GM12873 (cell line): ENCODE measurements at regions not wholly inside any gene's neighbourhood (a gene's known extent, or its start where the extent isn't known, plus 50 kb on each side); places are given as distances from the start of the nearest gene placed in this dataset.

ENCODE experiments used
- TF ChIP-seq, protein P1 (sequence below): IDR thresholded peaks from 2 replicates; pipeline ENCODE4 v1.5.1; 2012; ENCODE audit warnings: low read depth, mild to moderate bottlenecking, moderate library complexity, low read length, control low read depth; ENCODE audit not compliant: insufficient read depth; ENCODE audit errors: missing control alignments

DNA sequence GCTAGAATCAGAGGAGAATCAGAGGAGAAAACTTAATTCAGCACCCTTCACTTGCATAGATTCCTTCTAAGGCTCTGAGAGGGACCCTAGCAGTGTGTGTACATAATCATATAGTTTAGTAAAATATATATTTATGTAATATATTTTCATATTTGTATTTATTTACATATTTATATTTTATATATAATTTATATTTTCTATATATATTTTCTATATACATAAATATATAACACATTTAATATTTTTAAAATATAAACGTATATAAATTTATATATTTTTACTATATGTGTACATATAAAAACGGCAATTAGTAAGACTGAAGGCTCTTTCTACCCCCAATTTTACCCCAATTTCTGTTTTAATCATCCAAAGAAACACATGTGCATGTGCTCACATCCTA is 80.3 kb downstream of the NXPE2 start:
- TF ChIP-seq, protein P1, sequence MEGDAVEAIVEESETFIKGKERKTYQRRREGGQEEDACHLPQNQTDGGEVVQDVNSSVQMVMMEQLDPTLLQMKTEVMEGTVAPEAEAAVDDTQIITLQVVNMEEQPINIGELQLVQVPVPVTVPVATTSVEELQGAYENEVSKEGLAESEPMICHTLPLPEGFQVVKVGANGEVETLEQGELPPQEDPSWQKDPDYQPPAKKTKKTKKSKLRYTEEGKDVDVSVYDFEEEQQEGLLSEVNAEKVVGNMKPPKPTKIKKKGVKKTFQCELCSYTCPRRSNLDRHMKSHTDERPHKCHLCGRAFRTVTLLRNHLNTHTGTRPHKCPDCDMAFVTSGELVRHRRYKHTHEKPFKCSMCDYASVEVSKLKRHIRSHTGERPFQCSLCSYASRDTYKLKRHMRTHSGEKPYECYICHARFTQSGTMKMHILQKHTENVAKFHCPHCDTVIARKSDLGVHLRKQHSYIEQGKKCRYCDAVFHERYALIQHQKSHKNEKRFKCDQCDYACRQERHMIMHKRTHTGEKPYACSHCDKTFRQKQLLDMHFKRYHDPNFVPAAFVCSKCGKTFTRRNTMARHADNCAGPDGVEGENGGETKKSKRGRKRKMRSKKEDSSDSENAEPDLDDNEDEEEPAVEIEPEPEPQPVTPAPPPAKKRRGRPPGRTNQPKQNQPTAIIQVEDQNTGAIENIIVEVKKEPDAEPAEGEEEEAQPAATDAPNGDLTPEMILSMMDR: no peak

DNA sequence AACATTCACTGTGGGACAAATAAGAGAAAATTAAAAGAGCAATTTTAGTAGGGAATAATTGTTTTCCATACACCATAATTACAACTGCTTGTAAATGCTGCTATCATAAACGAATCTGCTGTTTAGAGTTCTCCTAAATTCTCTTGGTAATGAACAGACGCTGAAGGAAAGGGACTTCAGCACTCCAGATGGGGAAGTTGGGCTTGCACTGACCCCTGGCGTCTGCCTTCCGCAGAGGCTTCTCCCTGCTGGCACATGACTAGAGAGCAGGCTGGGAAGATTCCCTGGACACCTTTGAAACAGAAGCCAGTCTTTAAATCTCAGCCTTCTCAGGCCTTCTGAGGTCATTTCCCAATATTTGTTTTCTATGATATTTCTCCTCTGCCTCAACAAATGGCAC is 84.1 kb downstream of the NXPE2 start:
- TF ChIP-seq, protein P1: peak; percentile 51

DNA sequence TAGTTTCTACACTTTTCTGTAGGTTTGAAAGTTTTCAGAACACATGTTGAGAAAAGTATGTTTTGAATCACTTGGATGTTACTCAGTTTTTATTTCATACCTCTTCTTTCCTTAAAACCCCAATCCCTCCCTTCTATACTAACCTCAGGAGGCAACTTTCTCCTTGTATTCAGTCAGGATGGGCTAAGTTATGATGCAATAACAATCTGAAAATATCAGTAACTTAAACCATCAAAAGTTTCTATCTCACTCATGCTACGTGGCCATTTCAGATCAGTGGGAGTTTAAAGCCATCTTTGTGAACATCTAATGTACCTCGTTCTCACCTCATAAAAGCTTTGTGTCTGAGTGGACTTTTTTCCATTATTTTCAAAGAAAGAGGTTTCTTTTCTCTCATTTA is 86.2 kb downstream of the NXPE2 start:
- TF ChIP-seq, protein P1: no peak

DNA sequence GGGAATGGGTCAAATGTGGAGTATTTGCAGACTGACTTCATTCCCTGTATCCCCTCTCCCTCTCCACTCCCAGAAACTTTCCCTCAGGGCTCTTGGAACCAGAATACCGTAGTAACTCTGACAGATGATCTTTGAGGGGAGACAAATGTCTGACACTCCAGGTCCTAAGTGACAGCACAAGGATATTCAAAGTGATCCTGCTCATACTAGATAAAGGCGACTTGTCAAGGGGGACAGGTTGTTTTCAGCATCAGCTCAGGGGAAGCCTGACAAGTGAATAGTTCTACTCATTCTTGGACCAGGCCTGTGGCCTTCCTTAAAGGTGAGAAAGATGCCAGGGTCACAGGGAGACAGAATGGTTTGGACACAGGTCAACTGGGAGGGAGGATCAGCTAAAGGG is 92.8 kb downstream of the NXPE2 start:
- TF ChIP-seq, protein P1: no peak

DNA sequence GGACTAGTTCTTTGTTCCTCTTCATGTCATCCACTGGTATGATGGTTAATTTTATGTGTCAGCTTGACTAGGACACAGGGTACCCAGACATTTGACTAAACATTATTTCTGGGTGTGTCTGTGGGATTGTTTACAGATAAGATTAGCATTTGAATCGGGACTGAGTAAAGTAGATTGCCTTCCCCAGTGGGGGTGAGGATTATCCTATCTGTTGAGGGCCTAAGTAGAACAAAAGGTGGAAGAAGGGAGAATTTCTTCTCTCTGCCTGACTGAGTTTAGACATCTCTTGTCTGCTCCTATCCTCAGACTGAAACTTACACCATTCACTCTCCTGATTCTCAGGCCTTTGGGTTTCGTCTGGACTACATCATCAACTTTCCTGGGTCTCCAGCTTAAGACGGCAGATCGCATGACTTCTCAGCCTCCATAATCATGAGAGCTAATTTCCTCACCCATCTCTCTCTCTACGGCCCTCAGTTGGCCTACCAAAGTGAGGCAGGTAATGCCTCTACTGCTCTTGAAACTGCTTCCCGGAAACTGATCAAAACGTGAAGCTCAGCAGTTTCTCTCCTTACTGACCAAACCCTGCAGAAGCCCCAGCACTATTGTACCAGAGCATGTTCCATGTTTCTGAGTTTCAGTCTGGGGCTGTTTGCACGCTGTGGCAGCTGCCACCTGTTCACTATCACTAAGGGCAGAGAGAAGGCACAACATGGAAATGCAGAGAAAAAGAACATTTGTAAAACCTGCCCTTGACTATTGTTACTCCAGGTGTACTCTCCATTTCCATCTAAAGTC is 95.4 kb downstream of the NXPE2 start:
- TF ChIP-seq, protein P1: no peak

DNA sequence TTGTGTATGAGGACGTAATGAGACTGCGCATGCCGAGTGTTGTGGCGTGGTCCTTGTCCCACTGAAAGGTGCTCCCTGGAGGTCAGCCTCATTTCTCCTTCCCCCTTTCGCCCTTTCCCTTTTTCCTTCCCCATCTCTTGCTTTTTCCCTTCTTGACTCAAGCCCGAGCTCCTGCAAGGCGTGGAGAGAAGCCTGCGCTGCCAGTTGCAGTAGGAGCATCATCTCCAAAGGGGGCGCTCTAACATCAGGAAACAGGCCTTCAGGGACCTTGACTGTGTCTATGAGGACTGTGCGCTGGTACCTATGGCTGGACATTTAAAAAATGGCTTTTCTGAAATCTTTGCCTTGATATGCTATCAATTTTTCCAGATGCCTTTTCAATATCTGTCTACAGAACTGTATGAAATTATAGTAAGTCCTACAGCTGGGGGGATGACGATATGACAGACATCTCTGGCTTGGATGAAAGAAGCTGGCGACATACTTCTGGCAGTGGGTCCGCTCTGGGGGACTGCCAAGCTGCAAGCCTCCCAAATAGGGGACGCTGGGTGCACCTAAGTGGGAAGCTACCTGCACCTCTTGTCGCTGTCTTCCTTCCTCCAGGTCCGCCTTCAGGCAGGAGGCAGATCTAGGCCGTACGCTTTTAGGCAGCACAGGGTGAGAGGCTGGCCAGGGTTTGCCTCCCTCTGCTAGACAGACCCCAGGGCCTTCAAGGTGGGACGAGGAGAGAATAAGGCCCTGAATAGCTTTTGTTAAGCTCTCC is 96.5 kb downstream of the NXPE2 start:
- TF ChIP-seq, protein P1: peak; percentile 73

DNA sequence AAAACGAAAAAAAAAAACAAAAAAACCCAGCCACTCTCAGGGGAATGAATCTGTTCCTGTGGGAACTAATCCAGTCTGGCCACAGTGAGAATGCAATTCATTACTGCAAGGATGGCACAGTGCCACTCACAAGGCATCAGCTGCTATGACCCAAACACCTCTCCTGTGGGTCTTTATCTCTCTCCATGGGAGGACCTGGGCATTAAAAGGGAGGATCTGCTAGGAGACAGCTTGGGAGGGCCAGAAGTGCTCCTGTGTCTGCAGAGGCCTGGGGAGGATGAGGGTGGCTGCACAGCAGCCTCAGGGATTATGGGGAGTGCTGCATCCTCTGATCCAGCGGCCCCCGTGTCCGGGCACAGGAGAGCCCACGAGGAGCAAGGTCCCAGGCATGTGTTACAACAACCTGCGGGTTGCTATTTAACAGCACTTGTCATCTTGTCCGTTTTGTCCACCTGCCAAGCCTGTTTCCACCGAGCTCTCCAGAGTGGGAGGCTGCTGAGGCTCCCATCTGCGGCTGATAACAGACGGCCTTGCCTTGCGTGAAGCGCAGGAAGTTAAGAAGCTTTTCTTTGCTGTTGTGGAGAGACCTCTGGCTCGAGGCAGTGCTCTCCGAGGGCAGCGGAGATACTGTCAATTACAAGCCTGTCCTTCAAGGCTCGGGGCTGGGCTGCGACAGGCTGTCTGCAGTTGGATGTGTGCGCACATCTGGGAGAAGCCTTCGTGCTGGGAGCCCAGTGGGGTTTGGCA is 97.7 kb downstream of the NXPE2 start:
- TF ChIP-seq, protein P1: no peak
